Upper lobe of right lung (tissue), 1 donor: ENCODE measurements at regions not wholly inside any gene's neighbourhood (a gene's known extent, or its start where the extent isn't known, plus 50 kb on each side); places are given as distances from the start of the nearest gene placed in this dataset.

ENCODE experiments used
- ATAC-seq: fragments of 200-7000 bp; cut with Tn5 transposase; one replicate; pipeline ENCODE4 v1.9.1; 2020; ENCODE audit warnings: mild to moderate bottlenecking, moderate library complexity
- DNase-seq: peaks from one replicate; pipeline ENCODE4 v3.0.0-alpha.2; 2020
- H3K27ac ChIP-seq: fragments of 200-600 bp; one replicate; pipeline ENCODE4 v1.8.0; 2022
- H3K27me3 ChIP-seq: fragments of 200-600 bp; one replicate; pipeline ENCODE4 v1.8.0; 2022; ENCODE audit warnings: mild to moderate bottlenecking
- H3K36me3 ChIP-seq: fragments of 200-600 bp; one replicate; pipeline ENCODE4 v1.8.0; 2022
- H3K4me1 ChIP-seq: fragments of 200-600 bp; one replicate; pipeline ENCODE4 v1.8.0; 2022
- H3K4me3 ChIP-seq: fragments of 200-600 bp; one replicate; pipeline ENCODE4 v1.8.0; 2022; ENCODE audit warnings: mild to moderate bottlenecking
- H3K9me3 ChIP-seq: fragments of 200-600 bp; one replicate; pipeline ENCODE4 v1.8.0; 2022
- CTCF ChIP-seq: fragments of 200-600 bp; IDR thresholded peaks from one replicate; pipeline ENCODE4 v1.8.0; 2022; ENCODE audit warnings: antibody characterized with exemption
- intact Hi-C: fragments of 100-400 bp; cut with DNase I; formaldehyde crosslinking; loops from one replicate; pipeline ENCODE4 v1.11.0; 2022
- donor health status: DM: no; HTN: yes; CAD: no; lungs with severe emphysema.

GRCh38 chr5:51517838-51518237, 134.6 kb downstream of the ISL1 start:
- Histone ChIP-seq H3K27ac (no peak overlapping the region), H3K27me3 (no peaks in the 10 kb centered on the region), H3K9me3 (no peaks in the 10 kb centered on the region), H3K36me3 (no peaks in the 10 kb centered on the region), H3K4me1 (no peaks in the 10 kb centered on the region), H3K4me3 (no peak overlapping the region)
- no peak for TF ChIP-seq CTCF
- DNase-seq, result no peak
- intact Hi-C loops, result no loop called here
- ATAC-seq, result no peak

GRCh38 chr5:51518607-51519006, 135.4 kb downstream of the ISL1 start:
- H3K4me1 ChIP-seq, result no peaks in the 10 kb centered on the region
- no peak overlapping the region for H3K27ac ChIP-seq
- H3K27me3 ChIP-seq, result no peaks in the 10 kb centered on the region
- no peaks in the 10 kb centered on the region for H3K9me3 ChIP-seq
- H3K4me3 ChIP-seq, result no peak overlapping the region
- TF ChIP-seq CTCF, result no peak
- DNase-seq (no peak), ATAC-seq (no peak)
- H3K36me3 ChIP-seq, result no peaks in the 10 kb centered on the region
- intact Hi-C loops, result no loop called here

GRCh38 chr5:51521583-51521982, 138.3 kb downstream of the ISL1 start:
- no peaks in the 10 kb centered on the region for H3K9me3 ChIP-seq
- H3K27ac ChIP-seq, result no peak overlapping the region
- intact Hi-C loops, result no loop called here
- no peak overlapping the region for H3K4me3 ChIP-seq
- TF ChIP-seq CTCF, result no peak
- H3K36me3 ChIP-seq, result no peaks in the 10 kb centered on the region
- DNase-seq (no peak), ATAC-seq (no peak)
- H3K27me3 ChIP-seq, result no peaks in the 10 kb centered on the region
- H3K4me1 ChIP-seq, result no peaks in the 10 kb centered on the region

- ATAC-seq (no peak), DNase-seq (no peak)
- Histone ChIP-seq H3K9me3 (no peaks in the 10 kb centered on the region), H3K4me3 (no peak overlapping the region), H3K27ac (no peak overlapping the region), H3K27me3 (no peaks in the 10 kb centered on the region), H3K36me3 (no peaks in the 10 kb centered on the region), H3K4me1 (no peaks in the 10 kb centered on the region)
- intact Hi-C loops, result no loop called here
- TF ChIP-seq CTCF, result no peak
These were observed 156.0 kb downstream of the ISL1 start for GRCh38 chr5:51539232-51539631.

- no peak for TF ChIP-seq CTCF
- Histone ChIP-seq H3K4me1 (no peaks in the 10 kb centered on the region), H3K27me3 (no peaks in the 10 kb centered on the region), H3K9me3 (no peaks in the 10 kb centered on the region), H3K36me3 (no peaks in the 10 kb centered on the region), H3K27ac (no peak overlapping the region), H3K4me3 (no peak overlapping the region)
- ATAC-seq (no peak), DNase-seq (no peak)
- intact Hi-C loops, result no loop called here
These were observed 161.0 kb downstream of the ISL1 start for GRCh38 chr5:51544031-51544785.

- no peak for TF ChIP-seq CTCF
- ATAC-seq, result no peak
These were observed 173.6 kb downstream of the ISL1 start for GRCh38 chr5:51556833-51557232.

More at GRCh38 chr5:51556833-51557232, 173.6 kb downstream of the ISL1 start:
- no peak overlapping the region for H3K27ac ChIP-seq
- H3K4me3 ChIP-seq, result no peak overlapping the region
- H3K9me3 ChIP-seq, result no peaks in the 10 kb centered on the region
- no peaks in the 10 kb centered on the region for H3K4me1 ChIP-seq
- no peaks in the 10 kb centered on the region for H3K27me3 ChIP-seq
- H3K36me3 ChIP-seq, result no peaks in the 10 kb centered on the region
- intact Hi-C loops, result no loop called here
- no peak for DNase-seq
